Activated CD4-positive, alpha-beta T cell treated with anti-CD3 and anti-CD28 coated beads, Interleukin-2, amount 10 ng/mL, durations not matched to agents 7 days and 5 days (primary cell): ENCODE measurements at regions not wholly inside any gene's neighbourhood (a gene's known extent, or its start where the extent isn't known, plus 50 kb on each side); places are given as distances from the start of the nearest gene placed in this dataset.
"Not testable (repeated sequence)": the region's sequence is repeated elsewhere in the genome, so short reads cannot be mapped to it uniquely, and the experiment has no call there.

Experiments
- CTCF ChIA-PET: fragments of 350-600 bp; sonication (Branson Sonifier 250); formaldehyde crosslinking; loops from one replicate; lab custom pipeline; 2021; ENCODE audit warnings: antibody characterized with exemption; lab: Charles Lee
- POLR2A ChIA-PET: fragments of 350-600 bp; sonication (Branson Sonifier 250); formaldehyde crosslinking; loops from one replicate; lab custom pipeline; 2021; ENCODE audit warnings: antibody characterized with exemption; lab: Charles Lee
- DNase-seq: peaks from one replicate; pipeline ENCODE4 v3.0.0-alpha.2; 2020
- H3K27ac Mint-ChIP-seq: one replicate; pipeline ENCODE4 v1.8.0; 2021; ENCODE audit warnings: mild to moderate bottlenecking, moderate library complexity, mixed read lengths
- H3K27me3 Mint-ChIP-seq: one replicate; pipeline ENCODE4 v1.8.0; 2021; ENCODE audit warnings: mixed read lengths
- H3K36me3 Mint-ChIP-seq: one replicate; pipeline ENCODE4 v1.8.0; 2021; ENCODE audit warnings: low read depth, mixed read lengths
- H3K4me1 Mint-ChIP-seq: one replicate; pipeline ENCODE4 v1.8.0; 2021; ENCODE audit warnings: mixed read lengths
- H3K4me3 Mint-ChIP-seq: one replicate; pipeline ENCODE4 v1.8.0; 2021; ENCODE audit warnings: mild to moderate bottlenecking, moderate library complexity, mixed read lengths
- H3K9me3 Mint-ChIP-seq: one replicate; pipeline ENCODE4 v1.8.0; 2021; ENCODE audit warnings: mixed read lengths

- no peak for DNase-seq
- Mint-ChIP-seq H3K4me1 (no peaks in the 10 kb centered on the region), H3K4me3 (no peak overlapping the region), H3K36me3 (no peaks in the 10 kb centered on the region), H3K27ac (no peak overlapping the region), H3K9me3 (no peaks in the 10 kb centered on the region), H3K27me3 (no peaks in the 10 kb centered on the region)
- CTCF ChIA-PET, result no interaction called here
- POLR2A ChIA-PET, result no interaction called here
These were observed 243.4 kb downstream of the RBM19 start for GRCh38 chr12:113722747-113723146.

- no peak for DNase-seq
- Mint-ChIP-seq H3K4me1 (no peaks in the 10 kb centered on the region), H3K27me3 (no peaks in the 10 kb centered on the region), H3K4me3 (no peak overlapping the region), H3K9me3 (no peaks in the 10 kb centered on the region), H3K27ac (no peak overlapping the region), H3K36me3 (no peaks in the 10 kb centered on the region)
- ChIA-PET CTCF (no interaction called here), POLR2A (no interaction called here)
These were observed 245.5 kb downstream of the RBM19 start for GRCh38 chr12:113720629-113721028.

GRCh38 chr12:113719911-113720591 lies 246.1 kb downstream of the RBM19 start:
- Mint-ChIP-seq H3K36me3 (no peaks in the 10 kb centered on the region), H3K27ac (no peak overlapping the region), H3K4me1 (no peaks in the 10 kb centered on the region), H3K27me3 (no peaks in the 10 kb centered on the region), H3K9me3 (no peaks in the 10 kb centered on the region), H3K4me3 (no peak overlapping the region)
- POLR2A ChIA-PET, result no interaction called here
- CTCF ChIA-PET, result interaction anchor here (0.6 kb wide), 2 partner anchors 11 to 189 kb away, joined by 3 to 5 read pairs; no protein-coding TSS in a partner anchor
- DNase-seq, result no peak

GRCh38 chr12:113713156-113713555 lies 241.5 kb upstream of the LHX5 start:
- DNase-seq, result no peak
- Mint-ChIP-seq H3K27me3 (no peaks in the 10 kb centered on the region), H3K27ac (no peak overlapping the region), H3K9me3 (no peaks in the 10 kb centered on the region), H3K36me3 (no peaks in the 10 kb centered on the region), H3K4me3 (no peak overlapping the region), H3K4me1 (no peaks in the 10 kb centered on the region)
- ChIA-PET POLR2A (no interaction called here), CTCF (no interaction called here)

GRCh38 chr12:113712481-113712880 lies 240.8 kb upstream of the LHX5 start:
- POLR2A ChIA-PET, result no interaction called here

GRCh38 chr12:113710216-113710615 lies 238.5 kb upstream of the LHX5 start:
- Mint-ChIP-seq H3K36me3 (no peaks in the 10 kb centered on the region), H3K27me3 (no peaks in the 10 kb centered on the region), H3K4me3 (no peak overlapping the region), H3K4me1 (no peaks in the 10 kb centered on the region), H3K27ac (no peak overlapping the region), H3K9me3 (no peaks in the 10 kb centered on the region)
- ChIA-PET POLR2A (no interaction called here), CTCF (interaction anchor here (0.6 to 1.1 kb wide), 2 partner anchors 8 to 30 kb away, joined by 3 read pairs; no protein-coding TSS in a partner anchor)
- no peak for DNase-seq

More at GRCh38 chr12:113712481-113712880, 240.8 kb upstream of the LHX5 start:
- H3K27me3 Mint-ChIP-seq, result no peaks in the 10 kb centered on the region
- H3K9me3 Mint-ChIP-seq, result no peaks in the 10 kb centered on the region
- DNase-seq, result no peak
- no peak overlapping the region for H3K4me3 Mint-ChIP-seq
- CTCF ChIA-PET, result no interaction called here
- H3K27ac Mint-ChIP-seq, result no peak overlapping the region
- no peaks in the 10 kb centered on the region for H3K36me3 Mint-ChIP-seq
- no peaks in the 10 kb centered on the region for H3K4me1 Mint-ChIP-seq

GRCh38 chr12:113709456-113709855 lies 237.8 kb upstream of the LHX5 start:
- H3K27ac Mint-ChIP-seq, result no peak overlapping the region
- no peaks in the 10 kb centered on the region for H3K27me3 Mint-ChIP-seq
- ChIA-PET POLR2A (no interaction called here), CTCF (no interaction called here)
- H3K4me3 Mint-ChIP-seq, result no peak overlapping the region
- no peaks in the 10 kb centered on the region for H3K36me3 Mint-ChIP-seq
- no peaks in the 10 kb centered on the region for H3K4me1 Mint-ChIP-seq
- no peaks in the 10 kb centered on the region for H3K9me3 Mint-ChIP-seq
- DNase-seq, result no peak

GRCh38 chr12:113702836-113703235 lies 231.2 kb upstream of the LHX5 start:
- H3K36me3 Mint-ChIP-seq, result no peaks in the 10 kb centered on the region
- CTCF ChIA-PET, result interaction anchor here (1.5 kb wide), 1 partner anchor 7 kb away, joined by 3 read pairs; no protein-coding TSS in a partner anchor
- peaks cover 6% of the 10 kb centered on the region for H3K27me3 Mint-ChIP-seq
- H3K4me1 Mint-ChIP-seq, result no peaks in the 10 kb centered on the region
- POLR2A ChIA-PET, result no interaction called here
- H3K4me3 Mint-ChIP-seq, result no peak overlapping the region
- DNase-seq, result no peak
- H3K9me3 Mint-ChIP-seq, result no peaks in the 10 kb centered on the region
- no peak overlapping the region for H3K27ac Mint-ChIP-seq

- Mint-ChIP-seq H3K36me3 (no peaks in the 10 kb centered on the region), H3K4me3 (no peak overlapping the region), H3K27ac (no peak overlapping the region), H3K4me1 (no peaks in the 10 kb centered on the region), H3K9me3 (no peaks in the 10 kb centered on the region), H3K27me3 (peaks cover 10% of the 10 kb centered on the region)
- DNase-seq, result no peak
- ChIA-PET POLR2A (no interaction called here), CTCF (interaction anchor here (1.5 kb wide), 1 partner anchor 8 kb away, joined by 3 read pairs; no protein-coding TSS in a partner anchor)
These were observed 230.6 kb upstream of the LHX5 start for GRCh38 chr12:113702276-113702675.

- Mint-ChIP-seq H3K27me3 (peaks cover 10% of the 10 kb centered on the region), H3K4me3 (no peak overlapping the region), H3K9me3 (no peaks in the 10 kb centered on the region), H3K4me1 (no peaks in the 10 kb centered on the region), H3K27ac (no peak overlapping the region), H3K36me3 (no peaks in the 10 kb centered on the region)
- DNase-seq, result no peak
- CTCF ChIA-PET, result no interaction called here
- POLR2A ChIA-PET, result no interaction called here
These were observed 229.3 kb upstream of the LHX5 start for GRCh38 chr12:113700943-113701342.

GRCh38 chr12:113699984-113700383 lies 228.3 kb upstream of the LHX5 start:
- POLR2A ChIA-PET, CTCF ChIA-PET, H3K9me3 Mint-ChIP-seq, DNase-seq, H3K27me3 Mint-ChIP-seq, H3K27ac Mint-ChIP-seq, H3K4me1 Mint-ChIP-seq, H3K4me3 Mint-ChIP-seq, H3K36me3 Mint-ChIP-seq: not testable (repeated sequence)

GRCh38 chr12:113698510-113698858 lies 226.8 kb upstream of the LHX5 start:
- no peaks in the 10 kb centered on the region for H3K4me1 Mint-ChIP-seq
- H3K36me3 Mint-ChIP-seq, result no peaks in the 10 kb centered on the region
- CTCF ChIA-PET, result no interaction called here
- peaks cover 10% of the 10 kb centered on the region for H3K27me3 Mint-ChIP-seq
- H3K9me3 Mint-ChIP-seq, result no peaks in the 10 kb centered on the region
- no peak overlapping the region for H3K4me3 Mint-ChIP-seq
- no peak for DNase-seq
- POLR2A ChIA-PET, result no interaction called here
- H3K27ac Mint-ChIP-seq, result no peak overlapping the region

GRCh38 chr12:113697651-113698509 lies 226.2 kb upstream of the LHX5 start:
- ChIA-PET POLR2A (no interaction called here), CTCF (no interaction called here)
- Mint-ChIP-seq H3K27me3 (peaks cover 10% of the 10 kb centered on the region), H3K9me3 (no peaks in the 10 kb centered on the region), H3K4me1 (no peaks in the 10 kb centered on the region), H3K27ac (no peak overlapping the region), H3K4me3 (no peak overlapping the region), H3K36me3 (no peaks in the 10 kb centered on the region)
- DNase-seq, result no peak
